Liver (tissue), 3 donors: ENCODE measurements at regions not wholly inside any gene's neighbourhood (a gene's known extent, or its start where the extent isn't known, plus 50 kb on each side); places are given as distances from the start of the nearest gene placed in this dataset.

Source experiments
- GABPA ChIP-seq, 2 donors: IDR thresholded peaks in 1 of 2; conservative IDR thresholded peaks in 1 of 2; 2 replicates each; pipeline ENCODE4 v1.6.1; 2016; ENCODE audit warnings: antibody characterized with exemption in 2 of 2, mild to moderate bottlenecking in 1 of 2, moderate library complexity in 1 of 2
- JUND ChIP-seq, 2 donors: IDR thresholded peaks; 2 replicates each; pipeline ENCODE4 v1.6.1; 2016; ENCODE audit warnings: antibody characterized with exemption in 2 of 2
- NR2F2 ChIP-seq: IDR thresholded peaks from 2 replicates; pipeline ENCODE4 v1.6.1; 2016; ENCODE audit warnings: antibody characterized with exemption
- RAD21 ChIP-seq, 2 donors: IDR thresholded peaks; 2 replicates each; pipeline ENCODE4 v1.6.1; 2016; ENCODE audit warnings: antibody characterized with exemption in 2 of 2, mild to moderate bottlenecking in 2 of 2
- SP1 ChIP-seq: IDR thresholded peaks from 2 replicates; pipeline ENCODE4 v1.6.1; 2018; ENCODE audit warnings: antibody characterized with exemption, mild to moderate bottlenecking
- TAF1 ChIP-seq: conservative IDR thresholded peaks from 2 replicates; pipeline ENCODE4 v1.6.1; 2016; ENCODE audit warnings: antibody characterized with exemption, mild to moderate bottlenecking
- YY1 ChIP-seq: IDR thresholded peaks from 2 replicates; pipeline ENCODE4 v1.6.1; 2016; ENCODE audit warnings: antibody characterized with exemption, mild to moderate bottlenecking
- TF ChIP-seq, protein P1 (sequence below): fragments of 150-350 bp; IDR thresholded peaks from 2 replicates; pipeline ENCODE4 v1.5.1; 2017; ENCODE audit warnings: improper control_type of control experiment, low read depth, low read length; ENCODE audit not compliant: missing input control
- TF ChIP-seq, protein P2 (sequence below): IDR thresholded peaks from 2 replicates; pipeline ENCODE4 v1.6.1; 2016; ENCODE audit warnings: antibody characterized with exemption
- TF ChIP-seq, protein P3 (sequence below): IDR thresholded peaks from 2 replicates; pipeline ENCODE4 v1.6.1; 2016; ENCODE audit warnings: antibody characterized with exemption, mild to moderate bottlenecking
- TF ChIP-seq, protein P4 (sequence below): IDR thresholded peaks from 2 replicates; pipeline ENCODE4 v1.6.1; 2016; ENCODE audit warnings: antibody characterized with exemption
- TF ChIP-seq, protein P5 (sequence below): IDR thresholded peaks from 2 replicates; pipeline ENCODE4 v1.6.1; 2016; ENCODE audit warnings: antibody characterized with exemption
- donor health status: healthy.
- donor health status: healthy.

DNA sequence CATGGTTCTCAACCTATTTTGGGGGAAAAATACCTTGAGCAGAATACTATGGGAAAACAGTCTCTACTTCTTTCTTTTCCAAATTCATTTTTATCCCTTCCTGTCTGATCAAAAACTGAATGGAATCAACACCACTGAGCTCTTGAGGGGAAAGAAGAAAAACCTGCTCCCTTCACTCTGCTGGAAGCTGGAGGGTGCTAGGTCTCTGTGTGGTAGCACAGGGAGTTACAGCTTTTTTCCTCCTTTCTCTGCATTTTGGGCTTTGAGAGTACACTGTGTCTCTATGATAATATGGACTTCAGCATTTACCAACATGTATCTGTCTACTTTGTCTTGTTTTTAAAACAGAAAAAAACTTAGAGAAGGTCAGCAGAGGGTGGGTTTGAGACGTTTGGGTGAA lies 417.2 kb upstream of the SYT1 start:
- TF ChIP-seq, protein P1, sequence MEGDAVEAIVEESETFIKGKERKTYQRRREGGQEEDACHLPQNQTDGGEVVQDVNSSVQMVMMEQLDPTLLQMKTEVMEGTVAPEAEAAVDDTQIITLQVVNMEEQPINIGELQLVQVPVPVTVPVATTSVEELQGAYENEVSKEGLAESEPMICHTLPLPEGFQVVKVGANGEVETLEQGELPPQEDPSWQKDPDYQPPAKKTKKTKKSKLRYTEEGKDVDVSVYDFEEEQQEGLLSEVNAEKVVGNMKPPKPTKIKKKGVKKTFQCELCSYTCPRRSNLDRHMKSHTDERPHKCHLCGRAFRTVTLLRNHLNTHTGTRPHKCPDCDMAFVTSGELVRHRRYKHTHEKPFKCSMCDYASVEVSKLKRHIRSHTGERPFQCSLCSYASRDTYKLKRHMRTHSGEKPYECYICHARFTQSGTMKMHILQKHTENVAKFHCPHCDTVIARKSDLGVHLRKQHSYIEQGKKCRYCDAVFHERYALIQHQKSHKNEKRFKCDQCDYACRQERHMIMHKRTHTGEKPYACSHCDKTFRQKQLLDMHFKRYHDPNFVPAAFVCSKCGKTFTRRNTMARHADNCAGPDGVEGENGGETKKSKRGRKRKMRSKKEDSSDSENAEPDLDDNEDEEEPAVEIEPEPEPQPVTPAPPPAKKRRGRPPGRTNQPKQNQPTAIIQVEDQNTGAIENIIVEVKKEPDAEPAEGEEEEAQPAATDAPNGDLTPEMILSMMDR, result no peak
- TF ChIP-seq TAF1, result no peak
- TF ChIP-seq, protein P2, sequence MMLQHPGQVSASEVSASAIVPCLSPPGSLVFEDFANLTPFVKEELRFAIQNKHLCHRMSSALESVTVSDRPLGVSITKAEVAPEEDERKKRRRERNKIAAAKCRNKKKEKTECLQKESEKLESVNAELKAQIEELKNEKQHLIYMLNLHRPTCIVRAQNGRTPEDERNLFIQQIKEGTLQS, result no peak
- TF ChIP-seq, protein P3, sequence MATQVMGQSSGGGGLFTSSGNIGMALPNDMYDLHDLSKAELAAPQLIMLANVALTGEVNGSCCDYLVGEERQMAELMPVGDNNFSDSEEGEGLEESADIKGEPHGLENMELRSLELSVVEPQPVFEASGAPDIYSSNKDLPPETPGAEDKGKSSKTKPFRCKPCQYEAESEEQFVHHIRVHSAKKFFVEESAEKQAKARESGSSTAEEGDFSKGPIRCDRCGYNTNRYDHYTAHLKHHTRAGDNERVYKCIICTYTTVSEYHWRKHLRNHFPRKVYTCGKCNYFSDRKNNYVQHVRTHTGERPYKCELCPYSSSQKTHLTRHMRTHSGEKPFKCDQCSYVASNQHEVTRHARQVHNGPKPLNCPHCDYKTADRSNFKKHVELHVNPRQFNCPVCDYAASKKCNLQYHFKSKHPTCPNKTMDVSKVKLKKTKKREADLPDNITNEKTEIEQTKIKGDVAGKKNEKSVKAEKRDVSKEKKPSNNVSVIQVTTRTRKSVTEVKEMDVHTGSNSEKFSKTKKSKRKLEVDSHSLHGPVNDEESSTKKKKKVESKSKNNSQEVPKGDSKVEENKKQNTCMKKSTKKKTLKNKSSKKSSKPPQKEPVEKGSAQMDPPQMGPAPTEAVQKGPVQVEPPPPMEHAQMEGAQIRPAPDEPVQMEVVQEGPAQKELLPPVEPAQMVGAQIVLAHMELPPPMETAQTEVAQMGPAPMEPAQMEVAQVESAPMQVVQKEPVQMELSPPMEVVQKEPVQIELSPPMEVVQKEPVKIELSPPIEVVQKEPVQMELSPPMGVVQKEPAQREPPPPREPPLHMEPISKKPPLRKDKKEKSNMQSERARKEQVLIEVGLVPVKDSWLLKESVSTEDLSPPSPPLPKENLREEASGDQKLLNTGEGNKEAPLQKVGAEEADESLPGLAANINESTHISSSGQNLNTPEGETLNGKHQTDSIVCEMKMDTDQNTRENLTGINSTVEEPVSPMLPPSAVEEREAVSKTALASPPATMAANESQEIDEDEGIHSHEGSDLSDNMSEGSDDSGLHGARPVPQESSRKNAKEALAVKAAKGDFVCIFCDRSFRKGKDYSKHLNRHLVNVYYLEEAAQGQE, result no peak
- TF ChIP-seq NR2F2, result no peak
- no peak for TF ChIP-seq JUND (IDR thresholded peaks at IDR 0.05)
- TF ChIP-seq, protein P4, sequence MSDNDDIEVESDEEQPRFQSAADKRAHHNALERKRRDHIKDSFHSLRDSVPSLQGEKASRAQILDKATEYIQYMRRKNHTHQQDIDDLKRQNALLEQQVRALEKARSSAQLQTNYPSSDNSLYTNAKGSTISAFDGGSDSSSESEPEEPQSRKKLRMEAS, result no peak
- TF ChIP-seq RAD21 (IDR thresholded peaks at IDR 0.05), result no peak
- TF ChIP-seq YY1, result no peak
- no peak for TF ChIP-seq SP1
- TF ChIP-seq GABPA (IDR thresholded peaks at IDR 0.05 in 1 of 2, conservative IDR thresholded peaks at IDR 0.05 in 1 of 2), result no peak
- TF ChIP-seq, protein P5, sequence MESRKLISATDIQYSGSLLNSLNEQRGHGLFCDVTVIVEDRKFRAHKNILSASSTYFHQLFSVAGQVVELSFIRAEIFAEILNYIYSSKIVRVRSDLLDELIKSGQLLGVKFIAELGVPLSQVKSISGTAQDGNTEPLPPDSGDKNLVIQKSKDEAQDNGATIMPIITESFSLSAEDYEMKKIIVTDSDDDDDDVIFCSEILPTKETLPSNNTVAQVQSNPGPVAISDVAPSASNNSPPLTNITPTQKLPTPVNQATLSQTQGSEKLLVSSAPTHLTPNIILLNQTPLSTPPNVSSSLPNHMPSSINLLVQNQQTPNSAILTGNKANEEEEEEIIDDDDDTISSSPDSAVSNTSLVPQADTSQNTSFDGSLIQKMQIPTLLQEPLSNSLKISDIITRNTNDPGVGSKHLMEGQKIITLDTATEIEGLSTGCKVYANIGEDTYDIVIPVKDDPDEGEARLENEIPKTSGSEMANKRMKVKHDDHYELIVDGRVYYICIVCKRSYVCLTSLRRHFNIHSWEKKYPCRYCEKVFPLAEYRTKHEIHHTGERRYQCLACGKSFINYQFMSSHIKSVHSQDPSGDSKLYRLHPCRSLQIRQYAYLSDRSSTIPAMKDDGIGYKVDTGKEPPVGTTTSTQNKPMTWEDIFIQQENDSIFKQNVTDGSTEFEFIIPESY, result no peak
